BLaER1 (cell line): ENCODE measurements at regions not wholly inside any gene's neighbourhood (a gene's known extent, or its start where the extent isn't known, plus 50 kb on each side); places are given as distances from the start of the nearest gene placed in this dataset.
"Not testable (repeated sequence)": the region's sequence is repeated elsewhere in the genome, so short reads cannot be mapped to it uniquely, and the experiment has no call there.

Source experiments
- H3K27ac ChIP-seq: shearing (Covaris generic); formaldehyde crosslinking; 2 replicates; pipeline ENCODE4 v1.8.1; 2022
- H3K27me3 ChIP-seq: shearing (Covaris generic); formaldehyde crosslinking; 2 replicates; pipeline ENCODE4 v1.8.1; 2022
- H3K36me3 ChIP-seq: shearing (Covaris generic); formaldehyde crosslinking; 2 replicates; pipeline ENCODE4 v1.8.1; 2022
- H3K4me1 ChIP-seq: shearing (Covaris generic); formaldehyde crosslinking; 2 replicates; pipeline ENCODE4 v1.8.1; 2022
- H3K4me2 ChIP-seq: shearing (Covaris generic); formaldehyde crosslinking; 2 replicates; pipeline ENCODE4 v1.8.1; 2022
- H3K4me3 ChIP-seq: shearing (Covaris generic); formaldehyde crosslinking; 2 replicates; pipeline ENCODE4 v1.8.1; 2022
- H3K9ac ChIP-seq: shearing (Covaris generic); formaldehyde crosslinking; 2 replicates; pipeline ENCODE4 v1.8.1; 2022
- H3K9me3 ChIP-seq: shearing (Covaris generic); formaldehyde crosslinking; 2 replicates; pipeline ENCODE4 v1.8.1; 2022
- H4K20me1 ChIP-seq: shearing (Covaris generic); formaldehyde crosslinking; 2 replicates; pipeline ENCODE4 v1.8.1; 2022

- H3K27me3 ChIP-seq, H3K9me3 ChIP-seq, H3K36me3 ChIP-seq: not testable (repeated sequence)
- peak overlapping the region; percentile 79 for H3K4me3 ChIP-seq
- peaks cover 12% of the 10 kb centered on the region; the same call in 1 of the 2 replicates for H3K4me1 ChIP-seq
- H3K27ac ChIP-seq = peak overlapping the region; percentile 94
- H3K4me2 ChIP-seq = peak overlapping the region; percentile 61
- peaks cover 24% of the 10 kb centered on the region for H4K20me1 ChIP-seq
- H3K9ac ChIP-seq = peak overlapping the region; percentile 92
Observed at GRCh38 chr2:87075054-87075790, 53.6 kb upstream of the PLGLB1 start.

- not testable (repeated sequence) for H3K27me3 ChIP-seq, H3K4me1 ChIP-seq, H3K36me3 ChIP-seq, H3K9me3 ChIP-seq
- peak overlapping the region; percentile 79 for H3K4me3 ChIP-seq
- peaks cover 18% of the 10 kb centered on the region for H4K20me1 ChIP-seq
- H3K4me2 ChIP-seq = 0 out of 2 replicates have a peak overlapping the region, but pooled peaks have one; percentile 28
- H3K27ac ChIP-seq = peak overlapping the region; percentile 94
- peak overlapping the region; percentile 92 for H3K9ac ChIP-seq
Observed at GRCh38 chr2:87075791-87076252, 54.2 kb upstream of the PLGLB1 start.

GRCh38 chr2:87076253-87077123, 54.8 kb upstream of the PLGLB1 start:
- H3K9me3 ChIP-seq, H3K36me3 ChIP-seq, H3K4me2 ChIP-seq, H3K4me1 ChIP-seq, H3K27me3 ChIP-seq: not testable (repeated sequence)
- Histone ChIP-seq H3K9ac (peak overlapping the region; percentile 92), H3K27ac (peak overlapping the region; percentile 94), H3K4me3 (peak overlapping the region; percentile 79), H4K20me1 (peaks cover 14% of the 10 kb centered on the region)

- not testable (repeated sequence) for H3K4me1 ChIP-seq, H3K27me3 ChIP-seq, H3K9me3 ChIP-seq, H3K4me2 ChIP-seq, H3K36me3 ChIP-seq
- Histone ChIP-seq H3K4me3 (peak overlapping the region; percentile 79), H4K20me1 (peaks cover 14% of the 10 kb centered on the region), H3K9ac (peak overlapping the region; percentile 92), H3K27ac (peak overlapping the region; percentile 94)
Observed at GRCh38 chr2:87077124-87077446, 55.4 kb upstream of the PLGLB1 start.

- H4K20me1 ChIP-seq, H3K9me3 ChIP-seq, H3K9ac ChIP-seq, H3K27me3 ChIP-seq, H3K36me3 ChIP-seq, H3K4me3 ChIP-seq, H3K4me2 ChIP-seq, H3K4me1 ChIP-seq, H3K27ac ChIP-seq: not testable (repeated sequence)
Observed at GRCh38 chr2:87081727-87082126, 60.1 kb upstream of the PLGLB1 start.

- H3K36me3 ChIP-seq, H3K27me3 ChIP-seq, H3K4me2 ChIP-seq, H3K4me3 ChIP-seq, H3K9ac ChIP-seq, H4K20me1 ChIP-seq, H3K27ac ChIP-seq, H3K9me3 ChIP-seq, H3K4me1 ChIP-seq: not testable (repeated sequence)
Observed at GRCh38 chr2:87088079-87088478, 66.4 kb upstream of the PLGLB1 start.

GRCh38 chr2:87089401-87089800, 67.8 kb upstream of the PLGLB1 start:
- not testable (repeated sequence) for H3K27ac ChIP-seq, H3K4me3 ChIP-seq, H4K20me1 ChIP-seq, H3K4me1 ChIP-seq, H3K27me3 ChIP-seq, H3K4me2 ChIP-seq, H3K9me3 ChIP-seq, H3K36me3 ChIP-seq, H3K9ac ChIP-seq

GRCh38 chr2:87093252-87093651, 71.6 kb upstream of the PLGLB1 start:
- not testable (repeated sequence) for H3K36me3 ChIP-seq, H3K4me2 ChIP-seq, H3K9ac ChIP-seq, H3K27me3 ChIP-seq, H3K27ac ChIP-seq, H3K4me3 ChIP-seq, H3K9me3 ChIP-seq, H3K4me1 ChIP-seq, H4K20me1 ChIP-seq

GRCh38 chr2:87093937-87094529, 72.4 kb upstream of the PLGLB1 start:
- H3K27me3 ChIP-seq, H3K27ac ChIP-seq, H3K9ac ChIP-seq, H3K36me3 ChIP-seq, H3K4me3 ChIP-seq, H4K20me1 ChIP-seq, H3K4me2 ChIP-seq, H3K4me1 ChIP-seq, H3K9me3 ChIP-seq: not testable (repeated sequence)

- H4K20me1 ChIP-seq, H3K27me3 ChIP-seq, H3K4me1 ChIP-seq, H3K36me3 ChIP-seq, H3K4me3 ChIP-seq, H3K9ac ChIP-seq, H3K27ac ChIP-seq, H3K4me2 ChIP-seq, H3K9me3 ChIP-seq: not testable (repeated sequence)
Observed at GRCh38 chr2:87095804-87096203, 74.2 kb upstream of the PLGLB1 start.

GRCh38 chr2:87128761-87129553, 107.3 kb upstream of the PLGLB1 start:
- H4K20me1 ChIP-seq, H3K4me3 ChIP-seq, H3K4me2 ChIP-seq, H3K36me3 ChIP-seq, H3K27ac ChIP-seq, H3K27me3 ChIP-seq, H3K4me1 ChIP-seq, H3K9ac ChIP-seq, H3K9me3 ChIP-seq: not testable (repeated sequence)

GRCh38 chr2:87132577-87132976, 110.9 kb upstream of the PLGLB1 start:
- not testable (repeated sequence) for H3K4me3 ChIP-seq, H4K20me1 ChIP-seq, H3K27ac ChIP-seq, H3K4me1 ChIP-seq, H3K9ac ChIP-seq, H3K9me3 ChIP-seq, H3K4me2 ChIP-seq, H3K36me3 ChIP-seq, H3K27me3 ChIP-seq

- H3K9me3 ChIP-seq, H3K4me2 ChIP-seq, H3K36me3 ChIP-seq, H3K27me3 ChIP-seq, H3K4me1 ChIP-seq, H3K9ac ChIP-seq, H3K4me3 ChIP-seq, H4K20me1 ChIP-seq, H3K27ac ChIP-seq: not testable (repeated sequence)
Observed at GRCh38 chr2:87151835-87152493, 130.3 kb upstream of the PLGLB1 start.
